T-helper 2 cell treated with Interferon-gamma antibody and Interleukin-4, amounts not matched to agents 5 μg/mL and 100 μg/mL, for 36 hours (primary cell): ENCODE measurements at regions not wholly inside any gene's neighbourhood (a gene's known extent, or its start where the extent isn't known, plus 50 kb on each side); places are given as distances from the start of the nearest gene placed in this dataset.
"Not testable (repeated sequence)": the region's sequence is repeated elsewhere in the genome, so short reads cannot be mapped to it uniquely, and the experiment has no call there.

ENCODE experiments used
- DNase-seq: peaks from one replicate; pipeline ENCODE4 v3.0.0; 2021; ENCODE audit warnings: low spot score
- H3K27ac Mint-ChIP-seq: one replicate; pipeline ENCODE4 v1.8.0; 2021; ENCODE audit warnings: mild to moderate bottlenecking, mixed read lengths
- H3K27me3 Mint-ChIP-seq: one replicate; pipeline ENCODE4 v1.8.0; 2021; ENCODE audit warnings: low read depth, mixed read lengths
- H3K36me3 Mint-ChIP-seq: one replicate; pipeline ENCODE4 v1.8.0; 2021; ENCODE audit warnings: low read depth, mixed read lengths
- H3K4me1 Mint-ChIP-seq: one replicate; pipeline ENCODE4 v1.8.0; 2021; ENCODE audit warnings: low read depth, mixed read lengths
- H3K4me3 Mint-ChIP-seq: one replicate; pipeline ENCODE4 v1.8.0; 2022; ENCODE audit warnings: mild to moderate bottlenecking, moderate library complexity, mixed read lengths
- H3K9me3 Mint-ChIP-seq: one replicate; pipeline ENCODE4 v1.8.0; 2021; ENCODE audit warnings: mixed read lengths

DNA sequence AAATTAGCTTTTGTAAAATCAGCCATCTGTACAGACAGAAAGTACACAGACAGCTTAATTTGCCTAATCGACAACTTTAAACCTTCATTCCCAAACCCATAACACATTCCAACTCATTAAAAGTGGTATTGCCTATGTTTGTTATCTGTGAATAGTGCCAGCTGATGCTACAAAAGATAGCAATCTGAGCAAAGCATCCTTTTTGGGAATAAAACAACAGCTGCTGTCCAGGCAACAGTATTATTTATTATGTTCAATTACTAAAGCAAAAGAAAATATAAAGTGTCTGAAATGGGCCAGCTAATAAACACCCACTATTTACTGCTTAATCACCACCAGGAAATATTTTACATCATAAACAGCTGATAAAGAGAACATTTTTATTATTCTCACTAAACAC is 134.8 kb upstream of the ABI3BP start:
- no peak overlapping the region for H3K27ac Mint-ChIP-seq

DNA sequence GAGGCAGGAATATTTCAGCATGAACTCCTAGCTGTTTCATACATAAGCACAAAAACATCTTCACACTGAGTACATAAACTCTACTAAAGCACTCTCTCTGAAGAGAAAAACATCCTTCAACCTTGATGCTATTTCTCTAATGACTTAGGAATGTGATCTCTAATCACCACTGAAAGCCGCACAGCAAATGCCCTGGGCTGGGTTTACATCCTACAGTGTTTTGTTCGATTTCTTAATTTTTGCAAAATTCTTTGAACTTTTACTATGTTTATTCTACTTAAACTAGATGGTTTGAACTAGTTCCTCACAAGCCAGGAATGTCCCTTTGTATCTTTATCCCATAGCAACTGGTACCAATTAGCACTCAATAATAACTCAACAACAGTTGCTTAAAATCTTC is 130.9 kb upstream of the ABI3BP start:
- Mint-ChIP-seq H3K9me3 (no peaks in the 10 kb centered on the region), H3K4me1 (no peaks in the 10 kb centered on the region), H3K4me3 (no peak overlapping the region), H3K27ac (no peak overlapping the region), H3K36me3 (no peaks in the 10 kb centered on the region), H3K27me3 (peaks cover 17% of the 10 kb centered on the region)
- DNase-seq, result no peak

More for the DNA sequence above, 134.8 kb upstream of the ABI3BP start:
- Mint-ChIP-seq H3K9me3 (peaks cover 14% of the 10 kb centered on the region), H3K4me1 (no peaks in the 10 kb centered on the region), H3K4me3 (no peak overlapping the region), H3K36me3 (no peaks in the 10 kb centered on the region), H3K27me3 (peaks cover 15% of the 10 kb centered on the region)
- no peak for DNase-seq

- Mint-ChIP-seq H3K9me3 (no peaks in the 10 kb centered on the region), H3K4me3 (no peak overlapping the region), H3K27me3 (peaks cover 17% of the 10 kb centered on the region), H3K36me3 (no peaks in the 10 kb centered on the region), H3K27ac (no peak overlapping the region), H3K4me1 (no peaks in the 10 kb centered on the region)
- no peak for DNase-seq
Observed at GRCh38 chr3:101123081-101123480, 129.9 kb upstream of the ABI3BP start.

- Mint-ChIP-seq H3K9me3 (no peaks in the 10 kb centered on the region), H3K27me3 (peaks cover 17% of the 10 kb centered on the region), H3K4me1 (no peaks in the 10 kb centered on the region), H3K4me3 (no peak overlapping the region), H3K27ac (no peak overlapping the region), H3K36me3 (no peaks in the 10 kb centered on the region)
- no peak for DNase-seq
Observed at GRCh38 chr3:101122681-101123080, 129.5 kb upstream of the ABI3BP start.

DNA sequence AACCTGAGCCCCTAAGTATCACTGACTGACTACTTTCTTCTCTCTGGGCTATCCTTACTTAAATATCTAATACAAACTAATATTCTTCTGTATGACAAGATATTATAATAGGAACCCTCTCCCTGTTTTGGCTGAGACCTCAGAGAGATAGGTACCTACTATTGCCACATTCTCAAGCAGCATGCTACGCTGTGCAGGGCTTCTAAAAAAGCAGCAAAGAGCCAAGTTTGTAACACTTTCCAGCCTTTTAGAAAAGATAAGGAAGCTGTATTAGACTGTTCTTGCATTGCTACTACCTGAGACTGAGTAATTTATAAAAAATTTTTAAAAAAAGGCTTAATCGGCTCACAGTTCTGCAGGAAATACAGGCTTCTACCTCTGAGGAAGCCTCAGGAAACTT is 126.8 kb upstream of the ABI3BP start:
- no peaks in the 10 kb centered on the region for H3K9me3 Mint-ChIP-seq
- H3K4me3 Mint-ChIP-seq, result no peak overlapping the region
- H3K27me3 Mint-ChIP-seq, result peaks cover 12% of the 10 kb centered on the region
- no peak overlapping the region for H3K27ac Mint-ChIP-seq
- no peak for DNase-seq
- H3K36me3 Mint-ChIP-seq, result no peaks in the 10 kb centered on the region
- H3K4me1 Mint-ChIP-seq, result peaks cover 2% of the 10 kb centered on the region

GRCh38 chr3:101119535-101119934 is 126.3 kb upstream of the ABI3BP start:
- Mint-ChIP-seq H3K36me3 (no peaks in the 10 kb centered on the region), H3K4me3 (no peak overlapping the region), H3K27ac (no peak overlapping the region), H3K9me3 (no peaks in the 10 kb centered on the region), H3K27me3 (peaks cover 9% of the 10 kb centered on the region), H3K4me1 (peaks cover 2% of the 10 kb centered on the region)
- no peak for DNase-seq

GRCh38 chr3:101117980-101118379 is 124.8 kb upstream of the ABI3BP start:
- no peak overlapping the region for H3K27ac Mint-ChIP-seq
- H3K9me3 Mint-ChIP-seq, result no peaks in the 10 kb centered on the region
- peaks cover 2% of the 10 kb centered on the region for H3K4me1 Mint-ChIP-seq
- peaks cover 4% of the 10 kb centered on the region for H3K27me3 Mint-ChIP-seq
- H3K4me3 Mint-ChIP-seq, result no peak overlapping the region
- no peaks in the 10 kb centered on the region for H3K36me3 Mint-ChIP-seq
- no peak for DNase-seq

DNA sequence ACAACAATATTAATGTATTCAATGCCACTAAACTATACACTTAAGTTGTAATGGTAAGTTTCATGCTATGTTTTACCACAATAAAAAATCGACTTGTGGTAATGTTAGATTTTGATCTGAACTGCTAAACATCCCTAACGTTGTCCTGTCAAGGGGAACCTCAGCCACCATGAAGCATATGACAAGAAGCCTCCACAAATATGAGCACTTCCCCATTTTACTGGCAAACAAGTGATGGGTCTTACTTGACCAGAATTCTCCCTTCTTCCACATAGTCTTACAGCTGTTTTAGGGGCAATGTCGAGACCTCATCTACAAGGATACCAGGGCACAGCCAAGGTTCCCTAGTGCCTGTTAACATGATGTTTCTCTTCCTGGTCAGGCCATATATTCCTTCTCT is 124.2 kb upstream of the ABI3BP start:
- Mint-ChIP-seq H3K9me3 (no peaks in the 10 kb centered on the region), H3K27me3 (peaks cover 3% of the 10 kb centered on the region), H3K27ac (no peak overlapping the region), H3K4me3 (no peak overlapping the region), H3K4me1 (peaks cover 2% of the 10 kb centered on the region), H3K36me3 (no peaks in the 10 kb centered on the region)
- DNase-seq, result no peak

GRCh38 chr3:101110295-101110694 is 117.1 kb upstream of the ABI3BP start:
- peaks cover 15% of the 10 kb centered on the region for H3K9me3 Mint-ChIP-seq
- H3K27me3 Mint-ChIP-seq, H3K27ac Mint-ChIP-seq, H3K36me3 Mint-ChIP-seq, H3K4me3 Mint-ChIP-seq, H3K4me1 Mint-ChIP-seq, DNase-seq: not testable (repeated sequence)

GRCh38 chr3:101104321-101104720 is 111.1 kb upstream of the ABI3BP start:
- H3K4me3 Mint-ChIP-seq, result no peak overlapping the region
- H3K27ac Mint-ChIP-seq, result no peak overlapping the region
- H3K36me3 Mint-ChIP-seq, result no peaks in the 10 kb centered on the region
- no peaks in the 10 kb centered on the region for H3K9me3 Mint-ChIP-seq
- peaks cover 4% of the 10 kb centered on the region for H3K27me3 Mint-ChIP-seq
- H3K4me1 Mint-ChIP-seq, result no peaks in the 10 kb centered on the region
- no peak for DNase-seq

DNA sequence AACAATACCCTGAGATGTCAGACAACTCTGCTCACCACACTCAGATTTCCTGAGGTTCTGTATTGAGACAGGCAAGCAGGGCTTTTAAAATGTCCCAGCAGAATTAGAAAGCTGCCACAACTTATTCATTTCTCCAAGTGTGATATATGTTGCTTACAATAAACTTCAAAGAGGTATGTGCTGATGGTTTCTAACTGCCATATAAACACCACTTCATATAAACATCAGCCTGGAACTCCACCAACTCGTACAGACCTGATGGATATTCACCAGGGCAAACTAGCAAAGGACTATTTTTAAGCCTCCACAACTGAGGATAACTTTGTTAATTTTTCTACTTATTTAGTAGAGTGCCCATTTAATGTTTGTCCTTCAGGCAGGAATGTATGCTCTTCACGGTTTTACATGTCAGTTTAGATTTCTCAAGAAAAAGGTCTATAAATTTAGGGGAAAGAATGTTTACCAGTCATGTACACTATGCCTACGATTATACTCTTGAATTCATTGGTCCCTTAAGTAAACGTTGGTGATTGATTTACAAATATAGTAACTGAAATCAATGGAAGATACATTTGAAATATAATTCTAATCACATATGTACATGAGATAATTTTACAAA is 109.6 kb upstream of the ABI3BP start:
- H3K36me3 Mint-ChIP-seq, result no peaks in the 10 kb centered on the region
- DNase-seq, result no peak
- H3K27me3 Mint-ChIP-seq, result peaks cover 4% of the 10 kb centered on the region
- no peak overlapping the region for H3K4me3 Mint-ChIP-seq
- H3K9me3 Mint-ChIP-seq, result no peaks in the 10 kb centered on the region
- H3K4me1 Mint-ChIP-seq, result no peaks in the 10 kb centered on the region
- no peak overlapping the region for H3K27ac Mint-ChIP-seq

DNA sequence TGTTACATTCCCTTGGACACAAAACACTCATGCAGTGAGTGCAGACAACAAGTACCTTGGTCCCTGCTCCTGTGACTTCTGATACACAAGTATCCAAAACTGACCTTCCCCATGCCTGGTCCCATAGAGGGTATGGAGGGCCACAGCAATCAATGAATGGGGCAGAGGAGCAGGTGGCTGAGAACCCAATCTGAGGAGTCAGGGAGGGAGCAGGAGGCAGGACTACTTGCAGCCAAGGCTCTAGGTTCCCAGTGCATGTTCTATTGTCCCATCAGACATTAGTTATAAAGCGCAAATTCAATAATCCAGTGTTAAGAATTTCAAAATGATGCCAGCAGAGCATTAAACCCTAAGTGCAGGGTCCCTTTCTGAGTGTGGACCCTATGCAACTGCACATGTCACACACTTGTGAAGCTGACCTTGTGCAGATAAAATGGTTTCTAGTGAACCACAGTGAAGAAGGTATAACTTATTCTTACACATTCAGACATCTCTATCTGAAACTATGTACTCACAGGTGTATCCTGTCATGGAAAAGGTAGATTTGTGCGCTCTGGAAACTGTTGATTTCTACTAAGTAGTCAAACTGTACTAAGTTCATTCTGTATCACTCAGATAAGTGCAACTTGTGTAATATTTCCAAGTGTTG is 107.3 kb upstream of the ABI3BP start:
- Mint-ChIP-seq H3K27me3 (peaks cover 2% of the 10 kb centered on the region), H3K27ac (no peak overlapping the region), H3K4me3 (no peak overlapping the region), H3K9me3 (no peaks in the 10 kb centered on the region), H3K36me3 (no peaks in the 10 kb centered on the region), H3K4me1 (no peaks in the 10 kb centered on the region)
- DNase-seq, result no peak

DNA sequence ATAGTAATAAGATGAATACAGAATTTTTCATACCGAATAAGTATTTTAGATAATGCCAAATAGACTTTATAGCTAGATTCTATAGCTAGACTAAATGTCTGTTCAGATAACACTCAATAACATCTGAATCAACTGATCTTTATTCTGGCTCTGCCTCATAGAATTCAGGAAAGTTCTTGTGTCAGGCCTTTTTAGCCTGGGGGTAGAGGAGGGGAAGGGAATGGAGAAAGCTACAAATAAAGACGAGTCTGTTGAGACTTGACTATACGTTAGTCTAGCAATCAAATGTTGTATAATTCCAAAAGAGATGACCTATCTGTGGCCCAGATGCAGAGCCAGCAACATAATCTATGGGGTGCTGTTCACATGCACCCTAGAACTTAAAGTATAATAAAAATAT is 106.6 kb upstream of the ABI3BP start:
- Mint-ChIP-seq H3K4me1 (no peaks in the 10 kb centered on the region), H3K36me3 (no peaks in the 10 kb centered on the region), H3K9me3 (no peaks in the 10 kb centered on the region), H3K4me3 (no peak overlapping the region), H3K27me3 (no peaks in the 10 kb centered on the region), H3K27ac (no peak overlapping the region)
- DNase-seq, result no peak

DNA sequence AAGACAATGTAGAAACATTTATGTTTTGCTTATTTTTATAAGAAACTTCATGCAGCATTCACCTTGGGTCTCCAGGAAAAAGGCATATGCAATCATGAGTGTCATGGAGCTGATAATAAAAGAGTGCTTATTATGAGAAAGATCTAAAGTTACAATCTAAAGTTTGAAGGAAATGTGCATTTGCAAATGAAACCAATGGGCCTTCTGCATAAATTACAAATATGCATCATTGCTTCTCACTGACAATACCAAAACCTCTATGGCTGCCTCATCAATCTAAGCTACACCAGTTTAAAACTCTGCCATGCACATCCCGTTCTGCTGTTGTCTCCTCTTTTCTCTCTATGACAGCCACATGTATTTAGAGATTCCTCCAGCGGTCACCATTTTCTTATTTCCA is 103.2 kb upstream of the ABI3BP start:
- no peak overlapping the region for H3K4me3 Mint-ChIP-seq
- DNase-seq, result no peak
- H3K27ac Mint-ChIP-seq, result no peak overlapping the region
- H3K27me3 Mint-ChIP-seq, result no peaks in the 10 kb centered on the region
- no peaks in the 10 kb centered on the region for H3K4me1 Mint-ChIP-seq
- no peaks in the 10 kb centered on the region for H3K9me3 Mint-ChIP-seq
- H3K36me3 Mint-ChIP-seq, result no peaks in the 10 kb centered on the region
